Lung (tissue), 11 donors: ENCODE measurements at regions not wholly inside any gene's neighbourhood (a gene's known extent, or its start where the extent isn't known, plus 50 kb on each side); places are given as distances from the start of the nearest gene placed in this dataset.

ENCODE experiments used
- ATAC-seq: fragments of 200-7000 bp; cut with Tn5 transposase; one replicate; pipeline ENCODE4 v1.9.1; 2020; ENCODE audit warnings: moderate number of reproducible peaks; ENCODE audit not compliant: insufficient read depth, low FRiP score
- DNase-seq, 3 donors: peaks; one replicate each; pipeline ENCODE4 v3.0.0-alpha.2; 2013 to 2017
- H3K27ac ChIP-seq, 2 donors: one replicate each; pipeline ENCODE4 v1.5.1; 2013; ENCODE audit warnings: mild to moderate bottlenecking in 2 of 2, moderate library complexity in 2 of 2, control low read depth in 1 of 2, inconsistent platforms in 1 of 2, low read depth in 1 of 2, low read length in 1 of 2
- H3K27me3 ChIP-seq, 3 donors: one replicate each; pipeline ENCODE4 v1.5.1; 2013; ENCODE audit warnings: low read length in 2 of 3; ENCODE audit not compliant: control insufficient read depth in 3 of 3, insufficient read depth in 3 of 3
- H3K36me3 ChIP-seq, 4 donors: one replicate each; pipeline ENCODE4 v1.5.1; 2013; ENCODE audit warnings: low read length in 4 of 4, mild to moderate bottlenecking in 1 of 4, moderate library complexity in 1 of 4; ENCODE audit not compliant: control insufficient read depth in 4 of 4, insufficient read depth in 4 of 4
- H3K4me1 ChIP-seq, 5 donors: one replicate each; pipeline ENCODE4 v1.5.1; 2013; ENCODE audit warnings: low read length in 5 of 5, mild to moderate bottlenecking in 2 of 5, moderate library complexity in 1 of 5; ENCODE audit not compliant: control insufficient read depth in 5 of 5, insufficient read depth in 5 of 5
- H3K4me3 ChIP-seq: one replicate; pipeline ENCODE4 v1.5.1; 2013; ENCODE audit warnings: mild to moderate bottlenecking, control low read depth, moderate library complexity
- H3K9ac ChIP-seq, 2 donors: one replicate each; pipeline ENCODE4 v1.5.1; 2013; ENCODE audit warnings: low read length in 2 of 2, control low read depth in 1 of 2; ENCODE audit not compliant: insufficient read depth in 1 of 2
- H3K9me3 ChIP-seq, 4 donors: one replicate each; pipeline ENCODE4 v1.5.1; 2013; ENCODE audit warnings: low read length in 3 of 4, mild to moderate bottlenecking in 1 of 4, moderate library complexity in 1 of 4; ENCODE audit not compliant: control insufficient read depth in 4 of 4, insufficient read depth in 3 of 4
- WGBS, 2 donors: extraction: QIAGEN DNeasy Blood & Tissue Kit; methylation state at CpG; one replicate each; pipeline ENCODE4 v1.1.7; 2013; 5-methylcytosine and 5-hydroxymethylcytosine counted together
- TF ChIP-seq, protein P1 (sequence below): IDR thresholded peaks from 2 replicates; pipeline ENCODE4 v1.5.1; 2012; ENCODE audit warnings: mild to moderate bottlenecking; ENCODE audit errors: control extremely low read depth, extremely low read depth
- donor health status: control.
- donor health status: control.
- donor health status: Bipolar disorder and iron deficiency.
- donor health status: healthy.
- donor health status: DM: yes; HTN: yes; CAD: no.

GRCh38 chr2:129205176-129205575 lies 774.3 kb upstream of the RAB6C start:
- no peaks in the 10 kb centered on the region for H3K27me3 ChIP-seq
- WGBS, 2 donors: 54 to 81% methylated on average over 1 of the region's 1 CpG
- H3K4me3 ChIP-seq: no peak overlapping the region
- peaks cover 0 to 2% (median 0%) of the 10 kb centered on the region in 4 donors for H3K9me3 ChIP-seq
- TF ChIP-seq, protein P1, sequence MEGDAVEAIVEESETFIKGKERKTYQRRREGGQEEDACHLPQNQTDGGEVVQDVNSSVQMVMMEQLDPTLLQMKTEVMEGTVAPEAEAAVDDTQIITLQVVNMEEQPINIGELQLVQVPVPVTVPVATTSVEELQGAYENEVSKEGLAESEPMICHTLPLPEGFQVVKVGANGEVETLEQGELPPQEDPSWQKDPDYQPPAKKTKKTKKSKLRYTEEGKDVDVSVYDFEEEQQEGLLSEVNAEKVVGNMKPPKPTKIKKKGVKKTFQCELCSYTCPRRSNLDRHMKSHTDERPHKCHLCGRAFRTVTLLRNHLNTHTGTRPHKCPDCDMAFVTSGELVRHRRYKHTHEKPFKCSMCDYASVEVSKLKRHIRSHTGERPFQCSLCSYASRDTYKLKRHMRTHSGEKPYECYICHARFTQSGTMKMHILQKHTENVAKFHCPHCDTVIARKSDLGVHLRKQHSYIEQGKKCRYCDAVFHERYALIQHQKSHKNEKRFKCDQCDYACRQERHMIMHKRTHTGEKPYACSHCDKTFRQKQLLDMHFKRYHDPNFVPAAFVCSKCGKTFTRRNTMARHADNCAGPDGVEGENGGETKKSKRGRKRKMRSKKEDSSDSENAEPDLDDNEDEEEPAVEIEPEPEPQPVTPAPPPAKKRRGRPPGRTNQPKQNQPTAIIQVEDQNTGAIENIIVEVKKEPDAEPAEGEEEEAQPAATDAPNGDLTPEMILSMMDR: no peak
- DNase-seq (peak in 2 of 3 donors; percentile 61 to 76), ATAC-seq (no peak)
- H3K27ac ChIP-seq: no peak overlapping the region
- H3K36me3 ChIP-seq: no peaks in the 10 kb centered on the region
- no peak overlapping the region for H3K9ac ChIP-seq
- peaks cover 0 to 12% (median 0%) of the 10 kb centered on the region in 5 donors for H3K4me1 ChIP-seq

DNA sequence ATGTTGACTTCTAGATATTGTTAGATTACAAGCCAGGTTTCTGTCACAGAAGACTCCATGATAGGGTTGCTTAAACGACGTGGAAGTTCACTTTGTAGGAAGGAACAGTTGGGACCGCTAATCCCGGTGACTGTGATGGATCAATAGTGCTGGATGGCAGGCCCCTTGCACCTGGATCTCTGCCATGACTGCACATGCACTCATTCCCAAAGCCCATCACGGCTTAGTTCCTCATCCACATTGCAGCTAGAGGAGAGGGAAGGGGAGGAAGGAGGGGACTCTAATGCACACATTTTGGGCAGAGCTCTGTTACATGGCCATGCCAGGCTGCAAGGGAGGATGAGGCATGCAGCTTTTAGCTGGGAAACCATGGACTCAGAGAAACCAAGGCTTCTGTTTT lies 773.7 kb upstream of the RAB6C start:
- ATAC-seq (no peak), DNase-seq (no peak)
- no peaks in the 10 kb centered on the region for H3K27me3 ChIP-seq
- H3K27ac ChIP-seq: no peak overlapping the region
- H3K4me3 ChIP-seq: no peak overlapping the region
- peaks cover 0 to 12% (median 0%) of the 10 kb centered on the region in 5 donors for H3K4me1 ChIP-seq
- WGBS, 2 donors: 75% methylated on average over 5 of the region's 5 CpGs
- peaks cover 0 to 2% (median 0%) of the 10 kb centered on the region in 4 donors for H3K9me3 ChIP-seq
- no peaks in the 10 kb centered on the region for H3K36me3 ChIP-seq
- no peak overlapping the region for H3K9ac ChIP-seq
- TF ChIP-seq, protein P1: no peak

GRCh38 chr2:129212299-129212958 lies 767.0 kb upstream of the RAB6C start:
- H3K4me1 ChIP-seq: peaks cover 0 to 3% (median 0%) of the 10 kb centered on the region in 5 donors
- TF ChIP-seq, protein P1: no peak
- DNase-seq: no peak

GRCh38 chr2:129224022-129224421 lies 755.4 kb upstream of the RAB6C start:
- no peaks in the 10 kb centered on the region for H3K36me3 ChIP-seq
- ATAC-seq (no peak), DNase-seq (no peak)
- TF ChIP-seq, protein P1: no peak
- H3K9me3 ChIP-seq: no peaks in the 10 kb centered on the region
- 77 to 85% methylated on average over 10 of the region's 10 CpGs for WGBS, 2 donors
- no peak overlapping the region for H3K27ac ChIP-seq
- H3K4me1 ChIP-seq: no peaks in the 10 kb centered on the region
- H3K9ac ChIP-seq: no peak overlapping the region
- no peaks in the 10 kb centered on the region for H3K27me3 ChIP-seq
- H3K4me3 ChIP-seq: no peak overlapping the region

More at GRCh38 chr2:129212299-129212958, 767.0 kb upstream of the RAB6C start:
- Histone ChIP-seq H3K27me3 (no peaks in the 10 kb centered on the region), H3K36me3 (no peaks in the 10 kb centered on the region), H3K9me3 (no peaks in the 10 kb centered on the region), H3K9ac (no peak overlapping the region), H3K4me3 (no peak overlapping the region), H3K27ac (no peak overlapping the region)
- WGBS, 2 donors: 72 to 86% methylated on average over 5 of the region's 5 CpGs
- ATAC-seq: no peak
